Activated CD4-positive, CD25-positive, alpha-beta regulatory T cell treated with anti-CD3 and anti-CD28 coated beads, Interleukin-2, amount 50 U/mL, for 72 hours (primary cell): ENCODE measurements at regions not wholly inside any gene's neighbourhood (a gene's known extent, or its start where the extent isn't known, plus 50 kb on each side); places are given as distances from the start of the nearest gene placed in this dataset.

Experiments used
- DNase-seq: peaks from one replicate; pipeline ENCODE4 v3.0.0; 2021

DNA sequence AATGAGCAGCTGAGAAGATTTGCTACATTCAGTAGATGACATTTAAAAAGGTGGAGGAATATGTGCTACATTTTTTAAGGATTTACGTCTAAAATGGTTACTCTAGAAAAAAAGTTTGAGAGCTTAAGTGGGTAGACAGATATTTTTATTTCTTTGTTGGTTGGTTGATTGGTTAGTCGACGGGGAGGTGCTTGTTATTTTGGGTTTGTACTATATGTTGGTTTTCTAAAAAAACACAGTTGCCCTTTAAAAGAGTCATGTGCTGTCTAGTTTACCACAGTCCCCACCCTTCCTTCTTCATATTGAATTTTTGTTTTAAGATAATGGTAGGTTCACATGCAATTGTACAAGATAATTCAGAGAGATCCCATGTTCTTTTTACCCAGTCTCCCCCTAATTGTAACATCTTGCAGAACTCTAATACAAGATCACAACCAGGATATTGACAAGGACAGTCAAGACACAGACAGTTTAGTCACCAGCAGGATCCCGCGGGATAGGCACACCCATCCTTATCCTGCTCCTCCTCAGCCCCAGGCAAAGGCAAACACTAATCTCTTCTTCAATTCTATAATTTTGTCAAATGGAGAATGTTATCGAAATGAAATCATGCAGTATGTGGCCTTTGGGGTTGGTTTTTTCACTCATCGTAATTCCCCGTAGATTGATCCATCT lies 171.4 kb downstream of the FOXO1 start:
- DNase-seq, result no peak

GRCh38 chr13:40495621-40496001 lies 170.8 kb downstream of the FOXO1 start:
- no peak for DNase-seq

DNA sequence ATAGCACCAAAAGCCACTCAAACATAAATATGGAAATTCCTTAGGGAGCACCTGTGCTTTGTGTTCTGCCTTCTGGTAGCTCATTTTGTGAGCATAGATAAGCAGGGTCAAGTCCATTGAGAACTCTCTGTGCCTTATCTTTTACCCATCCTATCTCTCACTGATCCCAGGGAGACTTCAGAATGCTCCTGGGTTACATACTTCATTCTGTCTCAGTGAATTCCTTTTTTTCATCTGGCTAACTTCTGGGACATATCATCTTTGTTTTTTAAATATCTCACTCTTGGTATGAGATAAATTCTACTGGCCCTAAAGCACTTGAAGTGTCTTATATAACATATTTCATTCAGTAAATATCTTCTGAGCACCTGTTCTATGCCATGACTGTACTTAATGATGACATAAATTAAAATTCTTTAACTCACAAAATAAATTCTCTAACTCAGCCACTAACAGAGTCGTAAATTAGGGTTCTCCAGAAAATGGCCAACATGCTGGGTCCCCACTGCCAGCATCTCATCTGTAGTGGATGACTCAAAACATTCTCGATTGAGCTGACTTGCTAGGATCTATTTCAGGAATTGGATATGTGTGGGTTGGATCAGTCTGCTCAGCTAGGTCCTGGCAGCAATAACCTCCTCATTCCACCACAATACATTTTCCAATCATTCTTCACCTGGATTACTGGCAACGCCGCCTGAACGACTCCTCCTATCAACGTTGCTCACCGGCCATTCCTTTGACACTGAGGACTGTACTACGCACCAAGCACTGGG lies 170.2 kb downstream of the FOXO1 start:
- DNase-seq, result no peak

DNA sequence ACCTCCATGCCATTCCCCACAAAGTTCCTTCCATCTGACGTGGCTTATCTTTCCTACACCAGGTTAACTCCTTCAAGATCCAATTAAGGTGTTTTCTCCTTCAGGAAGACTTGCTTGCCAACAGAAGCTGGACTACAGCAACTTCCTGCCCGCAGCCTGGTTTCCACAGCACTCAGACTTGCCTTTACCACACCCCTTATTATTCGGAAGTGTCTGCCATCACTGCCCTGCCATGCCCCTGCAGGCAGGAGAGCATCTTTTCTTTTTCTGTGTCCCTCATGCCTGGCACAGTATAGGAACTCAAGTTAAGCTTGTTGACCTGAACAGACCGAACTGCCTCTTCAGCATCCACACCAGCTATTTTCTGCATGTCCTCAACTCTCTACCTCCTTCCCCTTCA lies 168.0 kb downstream of the FOXO1 start:
- DNase-seq, result no peak

- no peak for DNase-seq
Measured at GRCh38 chr13:40502236-40502635, 164.2 kb downstream of the FOXO1 start.

DNA sequence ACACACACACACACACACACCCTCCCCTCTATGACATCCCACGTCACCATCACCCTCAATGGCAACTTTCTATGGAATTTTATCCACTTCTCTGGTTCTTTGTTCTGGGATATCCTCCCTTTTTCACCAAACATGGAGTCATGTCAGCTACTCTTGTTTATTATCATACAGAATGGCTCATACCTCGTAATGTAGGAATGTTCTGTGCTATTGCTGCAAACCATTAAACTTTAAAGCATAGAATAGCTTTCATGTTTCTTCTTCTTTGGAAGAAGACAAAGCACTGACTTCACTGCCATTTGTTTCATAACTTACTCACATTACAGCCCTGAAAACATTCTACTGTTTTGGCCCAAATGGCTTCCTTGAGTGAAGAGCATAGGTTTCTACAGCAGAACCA lies 163.4 kb downstream of the FOXO1 start:
- DNase-seq, result no peak

- no peak for DNase-seq
Measured at GRCh38 chr13:40503966-40504591, 162.4 kb downstream of the FOXO1 start.

GRCh38 chr13:40504641-40505040 lies 161.8 kb downstream of the FOXO1 start:
- DNase-seq, result no peak

DNA sequence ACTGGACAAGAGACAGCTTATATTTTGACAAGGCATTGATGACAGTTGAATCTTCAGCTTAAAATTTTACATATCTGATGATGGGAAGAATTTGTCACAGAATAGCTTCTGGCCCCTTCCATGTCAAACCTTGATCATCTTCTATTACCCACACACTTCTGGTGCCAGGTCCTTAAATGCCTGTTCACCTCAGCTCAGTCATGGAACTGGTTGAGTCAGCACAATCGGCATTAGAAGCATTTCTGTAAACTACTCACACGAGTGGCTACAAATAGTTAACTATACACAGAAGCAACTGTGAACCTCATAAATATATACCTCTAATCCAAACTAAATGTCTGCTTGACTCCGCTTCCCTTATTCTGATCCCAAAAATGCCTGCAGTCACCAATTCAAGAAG lies 161.2 kb downstream of the FOXO1 start:
- DNase-seq, result no peak
